Gastroesophageal sphincter (tissue), 4 donors: ENCODE measurements at regions not wholly inside any gene's neighbourhood (a gene's known extent, or its start where the extent isn't known, plus 50 kb on each side); places are given as distances from the start of the nearest gene placed in this dataset.
"Not testable (repeated sequence)": the region's sequence is repeated elsewhere in the genome, so short reads cannot be mapped to it uniquely, and the experiment has no call there.

Source experiments
- ATAC-seq: fragments of 150-250 bp; one replicate; pipeline ENCODE4 v1.9.1; 2016; ENCODE audit warnings: mild to moderate bottlenecking, moderate library complexity
- H3K27ac ChIP-seq, 4 donors: fragments of 200-600 bp; sonication (generic) in 3 of 4; 1 replicate in 3 of 4; 2 replicates in 1 of 4; pipeline ENCODE4 v1.5.1; 2016 to 2019
- H3K27me3 ChIP-seq: fragments of 200-600 bp; sonication (generic); one replicate; pipeline ENCODE4 v1.5.1; 2019
- H3K36me3 ChIP-seq, 2 donors: fragments of 200-600 bp; sonication (generic); one replicate each; pipeline ENCODE4 v1.5.1; 2019; ENCODE audit warnings: control low read depth in 1 of 2
- H3K4me1 ChIP-seq, 3 donors: fragments of 200-600 bp; sonication (generic); 1 replicate in 2 of 3; 2 replicates in 1 of 3; pipeline ENCODE4 v1.5.1; 2016 to 2019; ENCODE audit warnings: control low read depth in 2 of 3
- H3K4me3 ChIP-seq, 2 donors: fragments of 200-600 bp; sonication (generic); one replicate each; pipeline ENCODE4 v1.5.1; 2019; ENCODE audit warnings: mild to moderate bottlenecking in 1 of 2, moderate library complexity in 1 of 2
- H3K9me3 ChIP-seq, 3 donors: fragments of 200-600 bp; sonication (generic); one replicate each; pipeline ENCODE4 v1.5.1; 2017 to 2019; ENCODE audit warnings: control low read depth in 2 of 3
- EP300 ChIP-seq: sonication (generic); formaldehyde crosslinking; IDR thresholded peaks from one replicate; pipeline ENCODE4 v1.6.1; 2017; ENCODE audit warnings: antibody characterized with exemption, mild to moderate bottlenecking
- POLR2A ChIP-seq, 2 donors: fragments of 450-650 bp; IDR thresholded peaks; one replicate each; pipeline ENCODE4 v1.6.1; 2017; ENCODE audit warnings: antibody characterized with exemption in 2 of 2, mild to moderate bottlenecking in 2 of 2, moderate library complexity in 1 of 2
- POLR2AphosphoS5 ChIP-seq: sonication (generic); formaldehyde crosslinking; IDR thresholded peaks from one replicate; pipeline ENCODE4 v1.6.1; 2017; ENCODE audit warnings: antibody characterized with exemption
- WGBS, 2 donors: methylation state at CpG; one replicate each; pipeline ENCODE4 v1.1.5; 2018; ENCODE audit warnings: low coverage in 1 of 2; 5-methylcytosine and 5-hydroxymethylcytosine counted together
- TF ChIP-seq, protein P1 (sequence below), 4 experiments: fragments of 200-600 bp in 2 of 4; fragments of 450-650 bp in 2 of 4; sonication (generic) in 1 of 4; IDR thresholded peaks; one replicate each; pipeline ENCODE4 v1.5.1; 2017 to 2019; ENCODE audit warnings: antibody characterized with exemption in 4 of 4, mild to moderate bottlenecking in 2 of 4, moderate library complexity in 2 of 4

DNA sequence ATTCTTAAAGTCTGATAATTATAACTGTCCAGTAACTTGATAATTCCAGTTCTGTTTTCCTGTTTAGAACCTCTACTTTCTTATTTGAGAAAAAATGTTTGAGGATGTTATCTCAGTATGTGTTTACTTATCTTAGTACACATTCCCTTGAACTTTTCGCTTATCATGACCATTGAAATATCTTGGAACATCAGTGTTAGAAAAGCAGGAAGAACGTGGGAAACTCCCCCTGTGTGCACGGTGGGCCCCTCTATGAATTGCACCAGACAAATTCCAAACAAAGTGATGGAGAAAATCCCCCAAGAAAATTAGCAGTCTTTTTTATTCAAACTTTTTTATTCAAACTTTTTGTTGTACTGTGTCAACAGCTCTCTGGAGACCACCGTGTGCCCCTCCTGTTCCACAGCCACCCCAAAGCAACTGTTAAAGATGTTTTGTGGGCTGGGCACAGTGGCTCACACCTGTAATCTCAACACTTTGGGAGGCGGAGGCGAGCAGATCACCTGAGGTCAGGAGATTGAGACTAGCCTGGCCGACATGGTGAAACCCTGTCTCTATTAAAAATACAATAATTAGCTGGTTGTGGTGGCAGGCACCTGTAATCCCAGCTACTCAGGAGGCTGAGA, 78.3 kb upstream of the PEG3 start:
- H3K36me3 ChIP-seq = no peaks in the 10 kb centered on the region
- no peak for ATAC-seq
- TF ChIP-seq POLR2A (IDR thresholded peaks at IDR 0.05) (no peak), POLR2AphosphoS5 (no peak), EP300 (no peak)
- TF ChIP-seq, protein P1, sequence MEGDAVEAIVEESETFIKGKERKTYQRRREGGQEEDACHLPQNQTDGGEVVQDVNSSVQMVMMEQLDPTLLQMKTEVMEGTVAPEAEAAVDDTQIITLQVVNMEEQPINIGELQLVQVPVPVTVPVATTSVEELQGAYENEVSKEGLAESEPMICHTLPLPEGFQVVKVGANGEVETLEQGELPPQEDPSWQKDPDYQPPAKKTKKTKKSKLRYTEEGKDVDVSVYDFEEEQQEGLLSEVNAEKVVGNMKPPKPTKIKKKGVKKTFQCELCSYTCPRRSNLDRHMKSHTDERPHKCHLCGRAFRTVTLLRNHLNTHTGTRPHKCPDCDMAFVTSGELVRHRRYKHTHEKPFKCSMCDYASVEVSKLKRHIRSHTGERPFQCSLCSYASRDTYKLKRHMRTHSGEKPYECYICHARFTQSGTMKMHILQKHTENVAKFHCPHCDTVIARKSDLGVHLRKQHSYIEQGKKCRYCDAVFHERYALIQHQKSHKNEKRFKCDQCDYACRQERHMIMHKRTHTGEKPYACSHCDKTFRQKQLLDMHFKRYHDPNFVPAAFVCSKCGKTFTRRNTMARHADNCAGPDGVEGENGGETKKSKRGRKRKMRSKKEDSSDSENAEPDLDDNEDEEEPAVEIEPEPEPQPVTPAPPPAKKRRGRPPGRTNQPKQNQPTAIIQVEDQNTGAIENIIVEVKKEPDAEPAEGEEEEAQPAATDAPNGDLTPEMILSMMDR (IDR thresholded peaks at IDR 0.05) = no peak

DNA sequence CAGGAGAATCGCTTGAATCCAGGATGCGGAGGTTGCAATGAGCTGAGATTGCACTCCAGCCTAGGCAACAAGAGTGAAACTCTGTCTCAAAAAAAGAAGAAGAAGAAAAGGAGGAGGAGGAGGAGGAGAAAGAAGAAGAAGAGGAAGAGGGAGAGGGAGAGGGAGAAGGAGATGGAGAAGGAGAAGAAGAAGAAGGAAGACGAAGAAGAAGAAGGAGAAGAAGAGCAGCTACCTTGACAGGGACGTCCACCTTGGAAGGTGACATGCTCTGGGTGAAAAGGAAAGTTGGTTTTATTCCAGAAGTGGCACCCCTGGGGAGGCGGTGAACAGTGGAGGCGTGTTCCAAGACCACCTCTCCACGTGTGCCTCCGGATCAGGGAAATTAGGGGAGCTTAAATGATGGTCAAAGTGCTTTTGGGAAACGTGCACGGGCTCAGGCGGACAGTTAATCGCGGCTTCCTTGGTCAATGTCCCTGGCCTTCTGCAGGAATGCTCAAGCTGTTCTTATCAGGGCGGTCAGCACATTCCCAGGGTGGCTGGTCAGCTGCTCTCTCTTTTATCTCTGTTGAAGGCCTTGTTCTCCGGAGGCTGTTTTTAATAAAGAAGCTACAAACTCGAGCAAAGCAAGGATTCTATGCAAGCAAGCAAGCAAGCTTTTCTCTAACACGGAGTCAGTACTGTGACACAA, 78.9 kb upstream of the PEG3 start:
- peaks cover 0 to 22% (median 0%) of the 10 kb centered on the region in 3 donors for H3K9me3 ChIP-seq
- no peak for ATAC-seq
- peaks cover 22% of the 10 kb centered on the region for H3K27me3 ChIP-seq
- no peaks in the 10 kb centered on the region for H3K36me3 ChIP-seq
- H3K4me1 ChIP-seq = no peaks in the 10 kb centered on the region
- no peak overlapping the region for H3K27ac ChIP-seq
- TF ChIP-seq POLR2A (IDR thresholded peaks at IDR 0.05) (no peak), EP300 (no peak), POLR2AphosphoS5 (no peak)
- TF ChIP-seq, protein P1 (IDR thresholded peaks at IDR 0.05) = no peak
- WGBS, 2 donors = 82 to 85% methylated on average over 8 to 11 of the region's 17 CpGs
- H3K4me3 ChIP-seq = no peak overlapping the region

More for the DNA sequence above, 78.3 kb upstream of the PEG3 start:
- peaks cover 26% of the 10 kb centered on the region for H3K27me3 ChIP-seq
- no peak overlapping the region for H3K27ac ChIP-seq
- no peak overlapping the region for H3K4me3 ChIP-seq
- peaks cover 0 to 15% (median 0%) of the 10 kb centered on the region in 3 donors for H3K9me3 ChIP-seq
- H3K4me1 ChIP-seq = no peaks in the 10 kb centered on the region
- 46 to 73% methylated on average over 3 to 7 of the region's 7 CpGs for WGBS, 2 donors

DNA sequence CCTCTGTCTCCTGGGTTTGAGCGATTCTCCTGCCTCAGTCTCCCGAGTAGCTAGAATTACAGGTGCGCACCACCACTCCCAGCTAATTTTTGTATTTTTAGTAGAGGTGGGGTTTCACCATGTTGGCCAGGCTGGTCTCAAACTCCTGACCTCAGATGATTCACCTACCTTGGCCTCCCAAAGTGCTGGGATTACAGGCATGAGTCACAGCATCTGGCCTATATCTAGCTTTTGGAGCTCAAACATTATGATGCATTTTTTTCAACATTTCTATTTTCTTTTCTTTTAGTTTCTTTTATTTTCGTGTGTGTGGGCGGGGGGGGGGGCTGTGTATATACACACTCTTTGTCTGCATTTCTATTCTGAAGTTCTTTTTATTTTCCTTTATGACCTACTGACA, 85.6 kb upstream of the PEG3 start:
- H3K27ac ChIP-seq, H3K4me1 ChIP-seq, H3K36me3 ChIP-seq, ATAC-seq, H3K4me3 ChIP-seq: not testable (repeated sequence)
- H3K9me3 ChIP-seq = peaks cover 0 to 19% (median 0%) of the 10 kb centered on the region in 3 donors
- WGBS, 2 donors = 74 to 100% methylated on average over 3 to 4 of the region's 5 CpGs
- H3K27me3 ChIP-seq = peaks cover 13% of the 10 kb centered on the region

DNA sequence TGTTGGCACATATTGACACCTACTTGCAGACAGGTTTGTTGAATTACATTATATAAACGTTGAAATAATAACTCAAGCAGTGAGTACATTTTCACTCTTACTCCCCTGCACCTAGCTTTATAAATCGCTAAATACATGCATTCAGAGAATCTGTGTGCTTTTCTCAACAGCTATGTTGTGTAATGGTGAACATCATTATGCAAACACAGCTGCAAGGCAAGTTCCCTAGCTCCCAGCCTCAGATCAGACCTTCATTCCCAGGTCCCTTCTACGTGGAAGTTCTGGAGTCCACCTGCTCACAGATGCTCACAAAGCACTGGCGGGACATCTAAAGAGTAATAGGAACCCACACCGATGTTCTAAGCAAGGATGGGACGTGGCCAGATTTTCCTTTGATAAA, 86.8 kb upstream of the PEG3 start:
- 63 to 68% methylated on average over 4 of the region's 6 CpGs for WGBS, 2 donors
- TF ChIP-seq POLR2A (IDR thresholded peaks at IDR 0.05) (no peak), EP300 (no peak), POLR2AphosphoS5 (no peak)
- TF ChIP-seq, protein P1 (IDR thresholded peaks at IDR 0.05) = no peak

DNA sequence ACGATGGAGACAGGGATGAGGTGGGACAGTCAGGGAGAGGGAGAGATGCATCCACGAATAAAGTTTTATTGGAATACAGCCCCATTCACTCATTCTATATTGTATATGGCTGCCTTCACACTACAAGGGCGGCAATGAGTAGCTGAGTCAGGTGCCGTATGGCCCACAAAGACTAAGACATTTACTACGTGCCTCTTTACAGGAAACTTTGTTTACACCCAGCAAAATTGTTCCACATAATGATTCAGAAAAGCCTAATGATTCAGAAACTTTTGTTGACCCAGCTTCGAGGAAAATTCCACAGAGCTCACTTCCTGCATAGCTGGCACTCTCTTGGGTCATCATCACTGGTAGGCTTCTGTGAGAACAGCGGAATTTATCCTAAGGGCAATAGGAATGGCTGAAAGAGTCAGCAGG, 87.3 kb upstream of the PEG3 start:
- TF ChIP-seq, protein P1 (IDR thresholded peaks at IDR 0.05) = no peak
- TF ChIP-seq POLR2A (IDR thresholded peaks at IDR 0.05) = no peak
- TF ChIP-seq EP300 = no peak
- TF ChIP-seq POLR2AphosphoS5 = no peak
- WGBS, 2 donors = 77 to 89% methylated on average over 6 to 7 of the region's 7 CpGs

More for the DNA sequence above, 86.8 kb upstream of the PEG3 start:
- H3K27me3 ChIP-seq = peaks cover 13% of the 10 kb centered on the region
- ATAC-seq = no peak
- no peak overlapping the region for H3K4me3 ChIP-seq
- H3K36me3 ChIP-seq = no peaks in the 10 kb centered on the region
- no peak overlapping the region for H3K27ac ChIP-seq
- no peaks in the 10 kb centered on the region for H3K4me1 ChIP-seq
- peaks cover 0 to 19% (median 0%) of the 10 kb centered on the region in 3 donors for H3K9me3 ChIP-seq

More for the DNA sequence above, 87.3 kb upstream of the PEG3 start:
- no peak for ATAC-seq
- Histone ChIP-seq H3K27ac (no peak overlapping the region), H3K4me1 (no peaks in the 10 kb centered on the region), H3K9me3 (peaks cover 0 to 19% (median 0%) of the 10 kb centered on the region in 3 donors), H3K27me3 (peaks cover 14% of the 10 kb centered on the region), H3K36me3 (no peaks in the 10 kb centered on the region), H3K4me3 (no peak overlapping the region)
